ENCODE measurements at regions not wholly inside any gene's neighbourhood (a gene's known extent, or its start where the extent isn't known, plus 50 kb on each side); places are given as distances from the start of the nearest gene placed in this dataset.

- no peak for TF ChIP-seq CTCF (IDR thresholded peaks at IDR 0.05; ENCODE audit: unreplicated experiment)
- Mint-ChIP-seq H3K4me3 (ENCODE audit: unreplicated experiment) (no peak overlapping the region), H3K4me1 (ENCODE audit: unreplicated experiment) (peaks cover 8% of the 10 kb centered on the region), H3K27ac (ENCODE audit: unreplicated experiment) (no peak overlapping the region), H3K9me3 (ENCODE audit: unreplicated experiment) (peaks cover 7% of the 10 kb centered on the region), H3K27me3 (ENCODE audit: unreplicated experiment) (peaks cover 12% of the 10 kb centered on the region), H3K36me3 (ENCODE audit: low read depth, unreplicated experiment) (peaks cover 8% of the 10 kb centered on the region)
- no peak for DNase-seq (ENCODE audit: low spot score)
Observed at GRCh38 chr16:87132361-87133014, 184.7 kb downstream of the C16orf95 start.

GRCh38 chr16:87133112-87133850 lies 183.9 kb downstream of the C16orf95 start:
- no peak for TF ChIP-seq CTCF (IDR thresholded peaks at IDR 0.05; ENCODE audit: unreplicated experiment)
- DNase-seq (ENCODE audit: low spot score) = no peak
- Mint-ChIP-seq H3K36me3 (ENCODE audit: low read depth, unreplicated experiment) (peaks cover 8% of the 10 kb centered on the region), H3K4me3 (ENCODE audit: unreplicated experiment) (no peak overlapping the region), H3K27me3 (ENCODE audit: unreplicated experiment) (peaks cover 10% of the 10 kb centered on the region), H3K27ac (ENCODE audit: unreplicated experiment) (no peak overlapping the region), H3K4me1 (ENCODE audit: unreplicated experiment) (peaks cover 8% of the 10 kb centered on the region), H3K9me3 (ENCODE audit: unreplicated experiment) (peaks cover 7% of the 10 kb centered on the region)

- no peak overlapping the region for H3K27ac Mint-ChIP-seq (ENCODE audit: unreplicated experiment)
- no peak overlapping the region for H3K4me3 Mint-ChIP-seq (ENCODE audit: unreplicated experiment)
- H3K9me3 Mint-ChIP-seq (ENCODE audit: unreplicated experiment) = peaks cover 5% of the 10 kb centered on the region
- peaks cover 8% of the 10 kb centered on the region for H3K27me3 Mint-ChIP-seq (ENCODE audit: unreplicated experiment)
- H3K4me1 Mint-ChIP-seq (ENCODE audit: unreplicated experiment) = peaks cover 7% of the 10 kb centered on the region
- no peak for TF ChIP-seq CTCF (IDR thresholded peaks at IDR 0.05; ENCODE audit: unreplicated experiment)
- no peak for DNase-seq (ENCODE audit: low spot score)
- H3K36me3 Mint-ChIP-seq (ENCODE audit: low read depth, unreplicated experiment) = peaks cover 7% of the 10 kb centered on the region
Observed at GRCh38 chr16:87133966-87134627, 183.1 kb downstream of the C16orf95 start.

GRCh38 chr16:87134628-87134995 lies 182.6 kb downstream of the C16orf95 start:
- H3K9me3 Mint-ChIP-seq (ENCODE audit: unreplicated experiment) = no peaks in the 10 kb centered on the region
- no peak overlapping the region for H3K27ac Mint-ChIP-seq (ENCODE audit: unreplicated experiment)
- no peak for DNase-seq (ENCODE audit: low spot score)
- peaks cover 4% of the 10 kb centered on the region for H3K36me3 Mint-ChIP-seq (ENCODE audit: low read depth, unreplicated experiment)
- no peak for TF ChIP-seq CTCF (IDR thresholded peaks at IDR 0.05; ENCODE audit: unreplicated experiment)
- H3K4me3 Mint-ChIP-seq (ENCODE audit: unreplicated experiment) = no peak overlapping the region
- H3K4me1 Mint-ChIP-seq (ENCODE audit: unreplicated experiment) = peaks cover 2% of the 10 kb centered on the region
- peaks cover 11% of the 10 kb centered on the region for H3K27me3 Mint-ChIP-seq (ENCODE audit: unreplicated experiment)

Measured in endothelial cell (in vitro differentiated cells).